ENCODE measurements at regions not wholly inside any gene's neighbourhood (a gene's known extent, or its start where the extent isn't known, plus 50 kb on each side); places are given as distances from the start of the nearest gene placed in this dataset.
"Not testable (repeated sequence)": the region's sequence is repeated elsewhere in the genome, so short reads cannot be mapped to it uniquely, and the experiment has no call there.

- no peak for DNase-seq (ENCODE audit: extremely low read depth, low read depth)
Measured at GRCh38 chr14:71616013-71616412, 316.2 kb upstream of the RGS6 start.

GRCh38 chr14:71618047-71618446 is 314.2 kb upstream of the RGS6 start:
- DNase-seq (ENCODE audit: extremely low read depth, low read depth): no peak

- DNase-seq (ENCODE audit: extremely low read depth, low read depth): no peak
Measured at GRCh38 chr14:71618716-71619115, 313.5 kb upstream of the RGS6 start.

GRCh38 chr14:71619472-71619871 is 312.8 kb upstream of the RGS6 start:
- DNase-seq (ENCODE audit: extremely low read depth, low read depth): no peak

GRCh38 chr14:71620401-71620800 is 311.8 kb upstream of the RGS6 start:
- no peak for DNase-seq (ENCODE audit: extremely low read depth, low read depth)

- no peak for DNase-seq (ENCODE audit: extremely low read depth, low read depth)
Measured at GRCh38 chr14:71621276-71621675, 311.0 kb upstream of the RGS6 start.

GRCh38 chr14:71621980-71622605 is 310.1 kb upstream of the RGS6 start:
- no peak for DNase-seq (ENCODE audit: extremely low read depth, low read depth)

GRCh38 chr14:71623939-71624338 is 308.3 kb upstream of the RGS6 start:
- no peak for DNase-seq (ENCODE audit: extremely low read depth, low read depth)

GRCh38 chr14:71625175-71625574 is 307.1 kb upstream of the RGS6 start:
- DNase-seq (ENCODE audit: extremely low read depth, low read depth): no peak

- DNase-seq (ENCODE audit: extremely low read depth, low read depth): no peak
Measured at GRCh38 chr14:71625891-71626701, 306.1 kb upstream of the RGS6 start.

GRCh38 chr14:71628433-71628832 is 303.8 kb upstream of the RGS6 start:
- DNase-seq (ENCODE audit: extremely low read depth, low read depth): no peak

- no peak for DNase-seq (ENCODE audit: extremely low read depth, low read depth)
Measured at GRCh38 chr14:71629250-71629649, 303.0 kb upstream of the RGS6 start.

- DNase-seq (ENCODE audit: extremely low read depth, low read depth): no peak
Measured at GRCh38 chr14:71629765-71630492, 302.3 kb upstream of the RGS6 start.

- not testable (repeated sequence) for DNase-seq (ENCODE audit: extremely low read depth, low read depth)
Measured at GRCh38 chr14:71631030-71631429, 301.2 kb upstream of the RGS6 start.

GRCh38 chr14:71632440-71632946 is 299.7 kb upstream of the RGS6 start:
- DNase-seq (ENCODE audit: extremely low read depth, low read depth): no peak

GRCh38 chr14:71636076-71636475 is 296.2 kb upstream of the RGS6 start:
- no peak for DNase-seq (ENCODE audit: extremely low read depth, low read depth)

- no peak for DNase-seq (ENCODE audit: extremely low read depth, low read depth)
Measured at GRCh38 chr14:71636820-71637471, 295.3 kb upstream of the RGS6 start.

- DNase-seq (ENCODE audit: extremely low read depth, low read depth): peak; percentile 5
Measured at GRCh38 chr14:71638523-71639196, 293.6 kb upstream of the RGS6 start.

- no peak for DNase-seq (ENCODE audit: extremely low read depth, low read depth)
Measured at GRCh38 chr14:71642715-71643114, 289.5 kb upstream of the RGS6 start.

GRCh38 chr14:71645656-71646055 is 286.6 kb upstream of the RGS6 start:
- DNase-seq (ENCODE audit: extremely low read depth, low read depth): no peak

Data from NCI-H460 (cell line).